Muscle layer of colon (tissue), 2 donors: ENCODE measurements at regions not wholly inside any gene's neighbourhood (a gene's known extent, or its start where the extent isn't known, plus 50 kb on each side); places are given as distances from the start of the nearest gene placed in this dataset.
"Not testable (repeated sequence)": the region's sequence is repeated elsewhere in the genome, so short reads cannot be mapped to it uniquely, and the experiment has no call there.

ENCODE experiments used
- H3K27ac ChIP-seq: one replicate; pipeline ENCODE4 v1.7.0; 2013; ENCODE audit warnings: low read depth, mild to moderate bottlenecking, low read length, moderate library complexity
- H3K27me3 ChIP-seq, 2 donors: one replicate each; pipeline ENCODE4 v1.7.0; 2013; ENCODE audit warnings: low read length in 2 of 2, mild to moderate bottlenecking in 2 of 2; ENCODE audit not compliant: insufficient read depth in 2 of 2, control insufficient read depth in 1 of 2
- H3K36me3 ChIP-seq: one replicate; pipeline ENCODE4 v1.7.0; 2013; ENCODE audit warnings: mild to moderate bottlenecking, low read length; ENCODE audit not compliant: insufficient read depth
- H3K4me1 ChIP-seq: one replicate; pipeline ENCODE4 v1.7.0; 2013; ENCODE audit warnings: mild to moderate bottlenecking, low read length; ENCODE audit not compliant: insufficient read depth
- H3K4me3 ChIP-seq, 2 donors: one replicate each; pipeline ENCODE4 v1.7.0; 2013; ENCODE audit warnings: low read length in 2 of 2, low read depth in 1 of 2, mild to moderate bottlenecking in 1 of 2, moderate library complexity in 1 of 2
- H3K9ac ChIP-seq: one replicate; pipeline ENCODE4 v1.7.0; 2013; ENCODE audit warnings: low read length
- H3K9me3 ChIP-seq: one replicate; pipeline ENCODE4 v1.7.0; 2013; ENCODE audit warnings: mild to moderate bottlenecking, low read length
- donor health status: abdominal sarcoma.
- donor health status: Adenocarcinoma of cecum.

DNA sequence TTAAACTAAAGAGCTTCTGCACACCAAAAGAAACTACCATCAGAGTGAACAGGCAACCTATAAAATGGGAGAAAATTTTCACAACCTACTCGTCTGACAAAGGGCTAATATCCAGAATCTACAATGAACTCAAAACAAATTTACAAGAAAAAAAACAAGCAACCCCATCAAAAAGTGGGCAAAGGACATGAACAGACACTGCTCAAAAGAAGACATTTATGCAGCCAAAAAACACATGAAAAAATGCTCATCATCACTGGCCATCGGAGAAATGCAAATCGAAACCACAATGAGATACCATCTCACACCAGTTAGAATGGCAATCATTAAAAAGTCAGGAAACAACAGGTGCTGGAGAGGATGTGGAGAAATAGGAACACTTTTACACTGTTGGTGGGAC lies 337.6 kb downstream of the ARL4A start:
- H3K27me3 ChIP-seq, H3K4me1 ChIP-seq, H3K36me3 ChIP-seq, H3K27ac ChIP-seq, H3K9ac ChIP-seq, H3K4me3 ChIP-seq, H3K9me3 ChIP-seq: not testable (repeated sequence)

DNA sequence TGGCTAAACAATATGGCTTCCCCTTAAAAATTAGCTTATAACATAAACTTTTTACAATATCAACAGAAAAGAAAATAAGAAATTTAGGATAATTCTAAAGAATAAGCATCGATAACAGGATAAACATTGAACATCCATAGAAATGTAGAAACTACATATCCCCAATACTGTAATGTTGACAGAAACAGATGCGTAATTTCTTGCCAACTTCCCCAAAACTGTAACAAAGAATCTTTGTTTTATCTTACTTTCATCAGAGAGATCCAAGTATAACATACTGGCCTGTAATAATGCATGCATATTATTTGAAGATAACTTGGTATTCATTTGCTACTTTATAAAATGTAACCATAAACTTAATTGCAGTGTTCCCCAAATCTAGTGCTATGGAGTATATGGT lies 339.9 kb downstream of the ARL4A start:
- Histone ChIP-seq H3K4me1 (peaks cover 1% of the 10 kb centered on the region), H3K27me3 (no peaks in the 10 kb centered on the region), H3K36me3 (no peaks in the 10 kb centered on the region), H3K9ac (no peak overlapping the region), H3K4me3 (no peak overlapping the region), H3K9me3 (no peaks in the 10 kb centered on the region), H3K27ac (no peak overlapping the region)

DNA sequence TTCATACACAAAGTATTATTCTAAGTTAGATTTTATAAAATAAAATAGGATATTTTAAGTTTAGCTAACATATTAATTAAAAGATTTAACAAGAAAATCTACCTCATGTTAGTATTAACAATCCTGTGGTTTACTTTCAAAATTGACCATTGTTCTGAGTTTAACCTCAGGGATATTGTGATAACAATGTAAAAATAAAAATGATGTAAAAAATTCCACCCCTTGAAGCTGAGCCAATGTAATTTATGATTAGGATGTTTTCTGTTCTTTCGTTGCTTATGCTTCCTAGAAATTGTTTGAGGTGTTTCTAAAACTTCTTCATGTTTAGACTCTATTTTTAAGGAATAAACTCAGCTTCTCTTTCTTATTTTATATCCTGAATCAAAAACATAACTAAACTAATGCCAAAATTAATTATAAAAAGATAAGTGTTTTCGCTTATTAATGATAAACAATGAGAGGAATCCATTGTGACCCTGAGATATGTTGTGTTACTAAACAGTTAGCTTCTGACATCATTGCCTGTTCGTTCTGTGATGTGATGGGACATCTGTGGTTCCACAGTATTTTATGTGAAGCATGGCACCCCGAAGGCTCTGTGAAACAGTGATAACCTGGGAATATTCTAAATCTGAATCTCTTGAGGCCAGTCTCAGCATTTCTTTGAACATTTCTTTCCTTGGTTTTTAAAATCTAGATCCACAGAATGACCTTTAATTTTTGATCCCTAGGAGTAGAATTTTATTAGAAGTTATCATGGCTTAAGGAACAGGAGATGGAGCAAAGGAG lies 340.8 kb downstream of the ARL4A start:
- no peak overlapping the region for H3K9ac ChIP-seq
- no peaks in the 10 kb centered on the region for H3K27me3 ChIP-seq
- peaks cover 10% of the 10 kb centered on the region for H3K4me1 ChIP-seq
- H3K4me3 ChIP-seq, result no peak overlapping the region
- H3K36me3 ChIP-seq, result no peaks in the 10 kb centered on the region
- H3K9me3 ChIP-seq, result no peaks in the 10 kb centered on the region
- H3K27ac ChIP-seq, result no peak overlapping the region

DNA sequence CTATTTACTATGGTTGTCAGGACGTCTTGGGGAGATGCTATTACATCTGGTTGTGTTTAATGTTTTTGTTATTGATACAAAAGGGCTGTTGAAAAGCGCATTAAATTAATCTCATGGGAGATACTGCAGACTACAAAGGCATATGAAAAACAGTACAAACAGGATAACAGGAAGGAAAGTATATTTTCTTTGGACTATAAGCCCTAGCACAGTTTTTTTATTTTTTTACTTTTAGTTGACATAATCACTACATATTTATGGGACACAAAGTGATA lies 341.3 kb downstream of the ARL4A start:
- Histone ChIP-seq H3K4me3 (no peak overlapping the region), H3K4me1 (peaks cover 10% of the 10 kb centered on the region), H3K27ac (no peak overlapping the region), H3K36me3 (no peaks in the 10 kb centered on the region), H3K9me3 (no peaks in the 10 kb centered on the region), H3K9ac (no peak overlapping the region), H3K27me3 (no peaks in the 10 kb centered on the region)

DNA sequence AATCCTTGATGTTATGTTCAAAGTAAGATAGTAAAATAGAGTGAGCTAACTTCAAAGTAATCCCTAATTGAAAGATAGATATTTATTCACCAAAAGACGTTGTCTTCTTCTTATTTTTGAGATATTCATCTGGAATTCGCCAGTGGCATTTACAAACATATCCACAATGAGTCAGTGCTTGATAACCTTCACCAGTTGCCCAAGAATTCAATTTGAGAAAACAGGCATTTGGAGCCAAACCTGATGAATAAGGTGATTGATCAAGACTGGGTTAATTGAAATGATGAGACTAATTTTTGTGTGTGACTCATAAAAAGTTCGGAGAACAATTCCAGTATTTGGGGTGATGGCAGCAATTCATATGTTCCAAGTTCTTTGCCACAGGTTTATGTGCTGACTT lies 344.0 kb downstream of the ARL4A start:
- H3K4me3 ChIP-seq, result no peak overlapping the region

DNA sequence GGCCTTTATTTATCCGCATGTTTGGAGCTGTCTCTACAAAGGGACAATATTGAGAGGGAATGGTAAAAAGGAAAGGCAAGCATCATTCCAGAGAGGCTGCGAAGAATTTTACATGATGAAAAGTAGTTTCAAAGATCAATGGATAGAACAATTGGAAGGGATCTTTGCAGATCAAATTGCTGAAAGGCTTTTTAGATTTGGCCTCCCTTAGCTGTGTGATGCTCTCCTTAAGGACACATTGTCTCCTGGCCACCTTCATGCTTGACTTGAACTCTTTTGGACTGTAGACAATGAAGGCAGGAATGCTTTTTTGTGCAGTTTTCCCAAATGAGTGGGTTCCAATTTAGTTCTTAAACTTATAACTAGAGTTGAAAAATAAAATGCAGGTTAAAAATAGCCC lies 344.7 kb downstream of the ARL4A start:
- Histone ChIP-seq H3K4me3 (no peak overlapping the region), H3K9me3 (no peaks in the 10 kb centered on the region), H3K27ac (no peak overlapping the region), H3K4me1 (peaks cover 10% of the 10 kb centered on the region), H3K9ac (no peak overlapping the region), H3K36me3 (no peaks in the 10 kb centered on the region), H3K27me3 (no peaks in the 10 kb centered on the region)

More for the DNA sequence above, 344.0 kb downstream of the ARL4A start:
- Histone ChIP-seq H3K4me1 (peaks cover 10% of the 10 kb centered on the region), H3K27ac (no peak overlapping the region), H3K36me3 (no peaks in the 10 kb centered on the region), H3K9ac (no peak overlapping the region), H3K9me3 (no peaks in the 10 kb centered on the region), H3K27me3 (no peaks in the 10 kb centered on the region)

DNA sequence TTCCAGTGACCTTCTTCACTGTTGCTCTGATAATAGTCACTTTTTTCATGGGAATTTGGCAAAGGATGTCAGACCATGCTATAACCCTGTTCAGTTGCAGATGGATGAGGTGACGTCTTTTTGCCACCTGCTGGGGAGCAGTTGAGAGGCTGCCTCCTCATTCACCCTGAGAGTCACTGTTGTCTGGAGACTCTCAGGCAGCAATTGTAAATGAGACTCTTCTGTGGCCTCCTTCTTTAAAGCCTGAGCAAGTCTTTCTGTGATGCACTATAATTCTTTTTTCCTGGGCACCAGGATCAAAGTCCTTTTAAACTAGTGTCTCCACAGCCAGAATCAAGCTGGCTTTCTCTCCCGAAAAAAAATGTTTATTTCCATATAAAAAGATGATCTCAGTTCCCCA lies 345.1 kb downstream of the ARL4A start:
- Histone ChIP-seq H3K9me3 (no peaks in the 10 kb centered on the region), H3K4me1 (peaks cover 10% of the 10 kb centered on the region), H3K36me3 (no peaks in the 10 kb centered on the region), H3K9ac (no peak overlapping the region), H3K4me3 (no peak overlapping the region), H3K27ac (no peak overlapping the region), H3K27me3 (no peaks in the 10 kb centered on the region)

DNA sequence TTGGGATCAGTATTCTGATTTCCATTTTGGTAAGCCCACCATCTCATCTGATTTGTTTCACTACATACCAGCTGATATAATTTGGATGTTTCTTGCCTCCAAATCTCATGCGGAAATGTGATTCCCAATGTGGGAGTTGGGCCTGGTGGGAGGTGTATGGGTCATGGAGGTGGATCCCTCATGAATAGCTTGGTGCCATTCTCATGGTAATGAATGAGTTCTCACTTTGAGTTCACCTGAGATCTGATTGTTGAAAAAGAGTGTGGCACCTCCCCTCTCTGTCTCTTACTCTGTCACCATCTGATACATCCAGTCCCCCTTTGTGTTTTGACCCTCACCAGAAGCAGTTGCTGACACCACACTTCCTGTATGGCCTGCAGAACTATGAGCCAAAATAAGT lies 347.3 kb downstream of the ARL4A start:
- Histone ChIP-seq H3K9me3 (no peaks in the 10 kb centered on the region), H3K4me3 (no peak overlapping the region), H3K4me1 (peaks cover 10% of the 10 kb centered on the region), H3K27ac (no peak overlapping the region), H3K9ac (no peak overlapping the region), H3K36me3 (no peaks in the 10 kb centered on the region), H3K27me3 (no peaks in the 10 kb centered on the region)

DNA sequence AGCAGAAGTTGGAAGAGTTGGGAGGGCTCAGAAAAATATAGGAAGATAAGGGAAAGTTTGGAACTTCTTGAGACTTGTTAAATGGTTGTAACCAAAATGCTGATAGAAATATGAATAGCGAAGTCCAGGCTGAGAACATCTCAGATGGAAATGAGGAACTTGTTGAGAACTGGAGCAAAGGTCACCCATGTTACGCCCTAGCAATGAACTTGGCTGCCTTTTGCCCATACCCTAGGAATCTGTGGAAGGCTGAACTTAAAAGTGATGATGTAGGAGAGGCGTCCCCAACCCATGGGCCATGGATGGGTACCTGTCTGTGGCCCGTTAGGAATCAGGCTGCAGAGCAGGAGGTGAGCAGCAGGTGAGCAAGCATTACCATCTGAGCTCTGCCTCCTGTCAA lies 347.8 kb downstream of the ARL4A start:
- Histone ChIP-seq H3K9me3 (no peaks in the 10 kb centered on the region), H3K9ac (no peak overlapping the region), H3K27ac (no peak overlapping the region), H3K27me3 (no peaks in the 10 kb centered on the region), H3K36me3 (no peaks in the 10 kb centered on the region), H3K4me1 (peaks cover 10% of the 10 kb centered on the region), H3K4me3 (no peak overlapping the region)

DNA sequence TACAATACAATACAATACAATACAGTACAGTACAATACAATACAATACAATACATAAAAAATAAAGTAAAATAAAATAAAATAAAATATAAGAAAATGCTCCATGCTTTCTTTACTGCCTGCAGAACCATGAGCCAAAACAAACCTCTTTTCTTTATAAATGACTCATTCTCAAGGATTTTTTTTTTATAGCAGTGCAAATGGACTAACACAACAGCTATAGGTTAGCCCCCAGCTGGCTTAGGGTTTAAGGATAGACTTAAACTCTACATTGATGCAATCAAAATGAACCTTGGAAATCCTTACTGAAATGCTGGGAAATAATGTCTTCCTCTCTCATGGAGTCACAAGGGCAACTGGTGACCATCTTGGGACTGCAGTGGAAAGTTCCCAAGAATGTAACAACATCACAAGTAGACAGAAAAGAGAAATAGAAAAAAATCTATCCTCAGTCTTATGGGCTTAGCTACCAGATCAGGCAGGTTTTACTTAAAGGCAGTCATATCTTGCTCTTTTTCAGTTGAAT lies 348.9 kb downstream of the ARL4A start:
- Histone ChIP-seq H3K4me3 (no peak overlapping the region), H3K4me1 (peaks cover 10% of the 10 kb centered on the region), H3K27ac (no peak overlapping the region), H3K36me3 (no peaks in the 10 kb centered on the region), H3K9ac (no peak overlapping the region), H3K9me3 (no peaks in the 10 kb centered on the region), H3K27me3 (no peaks in the 10 kb centered on the region)

DNA sequence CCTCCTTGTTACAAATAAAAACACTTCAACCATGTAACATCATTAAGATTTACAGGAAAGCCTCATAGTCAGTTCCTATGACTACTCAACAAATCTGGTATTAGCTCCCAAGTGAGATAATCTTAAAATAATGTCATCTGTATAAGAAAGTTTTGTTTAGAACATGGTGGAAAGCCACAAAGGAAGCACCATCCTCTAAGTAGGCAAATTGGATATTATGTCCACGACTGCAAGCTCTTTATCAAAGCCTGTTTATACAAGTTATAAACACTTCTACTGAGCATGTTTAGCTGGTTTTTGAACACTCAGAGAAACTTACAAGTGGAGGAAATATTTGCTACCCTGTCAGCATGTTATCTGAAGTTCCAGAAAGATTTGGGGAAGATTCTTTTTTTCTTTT lies 349.8 kb downstream of the ARL4A start:
- no peaks in the 10 kb centered on the region for H3K36me3 ChIP-seq
- H3K9ac ChIP-seq, result no peak overlapping the region
- H3K27ac ChIP-seq, result no peak overlapping the region
- no peaks in the 10 kb centered on the region for H3K9me3 ChIP-seq
- H3K4me3 ChIP-seq, result no peak overlapping the region
- H3K4me1 ChIP-seq, result peaks cover 10% of the 10 kb centered on the region
- H3K27me3 ChIP-seq, result no peaks in the 10 kb centered on the region

DNA sequence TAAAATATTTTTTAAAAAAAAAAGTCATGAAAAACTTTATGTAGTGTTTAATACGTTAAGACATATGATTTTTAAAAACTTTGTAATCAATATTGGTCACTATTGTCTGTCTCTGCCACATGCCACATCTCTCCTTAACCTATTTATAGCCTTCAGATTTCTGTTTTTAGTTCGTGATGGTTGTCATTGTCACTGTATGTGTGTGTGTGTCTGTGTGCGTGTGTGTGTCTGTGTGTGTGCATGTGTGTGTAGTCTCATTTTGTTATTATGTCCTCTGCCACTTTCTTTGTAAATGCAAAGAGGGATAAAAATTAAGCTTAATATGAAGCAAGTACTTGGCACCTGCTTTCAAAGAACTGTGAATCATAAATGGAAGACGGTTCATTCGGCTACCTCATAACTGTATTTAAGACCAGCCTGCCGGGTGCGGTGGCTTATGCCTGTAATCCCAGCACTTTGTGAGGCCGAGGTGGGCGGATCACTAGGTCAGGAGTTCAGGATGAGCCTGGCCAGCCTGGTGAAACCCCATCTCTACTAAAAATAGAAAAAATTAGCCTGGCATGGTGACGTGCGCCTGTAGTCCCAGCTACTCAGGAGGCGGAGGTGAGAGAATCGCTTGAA lies 354.0 kb downstream of the ARL4A start:
- Histone ChIP-seq H3K4me1 (no peaks in the 10 kb centered on the region), H3K9ac (no peak overlapping the region), H3K27ac (no peak overlapping the region), H3K27me3 (no peaks in the 10 kb centered on the region), H3K4me3 (no peak overlapping the region), H3K36me3 (no peaks in the 10 kb centered on the region), H3K9me3 (no peaks in the 10 kb centered on the region)
